VCaP (cell line): ENCODE measurements at regions not wholly inside any gene's neighbourhood (a gene's known extent, or its start where the extent isn't known, plus 50 kb on each side); places are given as distances from the start of the nearest gene placed in this dataset.
A peak's percentile ranks its signal among the peaks of the same experiment; 100 is the strongest.

ENCODE experiments used
- H3K27ac ChIP-seq: fragments of 450-650 bp; 2 replicates; pipeline ENCODE4 v1.5.1; 2017
- CTCF ChIP-seq: fragments of 450-650 bp; conservative IDR thresholded peaks from 2 replicates; pipeline ENCODE4 v1.5.1; 2017; ENCODE audit warnings: mild to moderate bottlenecking, moderate library complexity

- no peak overlapping the region for H3K27ac ChIP-seq
- no peak for TF ChIP-seq CTCF
Measured at GRCh38 chr15:29891096-29891457, 68.8 kb upstream of the TJP1 start.

- no peak overlapping the region; the same call in 1 of the 2 replicates for H3K27ac ChIP-seq
- TF ChIP-seq CTCF, result no peak
Measured at GRCh38 chr15:29890336-29891095, 68.2 kb upstream of the TJP1 start.

GRCh38 chr15:29889542-29890329 is 67.5 kb upstream of the TJP1 start:
- H3K27ac ChIP-seq, result no peak overlapping the region; the same call in 1 of the 2 replicates
- TF ChIP-seq CTCF, result no peak

- TF ChIP-seq CTCF, result no peak
Measured at GRCh38 chr15:29888646-29889045, 66.4 kb upstream of the TJP1 start.

GRCh38 chr15:29887721-29888120 is 65.5 kb upstream of the TJP1 start:
- H3K27ac ChIP-seq, result peak overlapping the region; percentile 40
- TF ChIP-seq CTCF, result no peak

More at GRCh38 chr15:29888646-29889045, 66.4 kb upstream of the TJP1 start:
- H3K27ac ChIP-seq, result peak overlapping the region; percentile 7; the same call in 1 of the 2 replicates

- TF ChIP-seq CTCF, result no peak
- no peak overlapping the region for H3K27ac ChIP-seq
Measured at GRCh38 chr15:29885183-29885582, 62.9 kb upstream of the TJP1 start.

GRCh38 chr15:29883126-29883525 is 60.9 kb upstream of the TJP1 start:
- no peak overlapping the region for H3K27ac ChIP-seq
- no peak for TF ChIP-seq CTCF
